Activated CD4-positive, alpha-beta T cell treated with anti-CD3 and anti-CD28 coated beads, Interleukin-2, amount 50 U/mL, for 16 hours (primary cell): ENCODE measurements at regions not wholly inside any gene's neighbourhood (a gene's known extent, or its start where the extent isn't known, plus 50 kb on each side); places are given as distances from the start of the nearest gene placed in this dataset.

ENCODE experiments used
- DNase-seq: peaks from one replicate; pipeline ENCODE4 v3.0.0-alpha.2; 2020

DNA sequence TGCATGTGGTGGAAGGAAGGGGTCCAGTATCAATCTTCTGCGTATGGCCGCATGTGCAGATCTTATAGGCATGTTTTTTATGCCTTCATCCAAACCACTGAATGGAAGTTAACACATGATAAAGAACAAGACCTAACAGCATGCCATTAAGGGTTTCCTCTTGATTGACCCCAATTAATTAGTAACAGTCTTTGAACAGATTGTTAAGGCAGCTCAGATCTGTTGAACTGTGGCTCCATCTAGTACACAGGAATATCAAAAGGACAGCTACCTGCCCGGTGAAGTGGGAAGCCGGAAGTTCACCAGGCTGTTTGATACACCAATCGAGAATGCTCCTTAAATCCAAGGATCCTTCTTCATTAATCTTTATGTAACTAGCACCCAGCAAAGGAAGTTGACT, 159.9 kb upstream of the ADAMTS16 start:
- DNase-seq, result no peak

- DNase-seq, result no peak
Observed at GRCh38 chr5:4981608-4982007, 158.5 kb upstream of the ADAMTS16 start.

DNA sequence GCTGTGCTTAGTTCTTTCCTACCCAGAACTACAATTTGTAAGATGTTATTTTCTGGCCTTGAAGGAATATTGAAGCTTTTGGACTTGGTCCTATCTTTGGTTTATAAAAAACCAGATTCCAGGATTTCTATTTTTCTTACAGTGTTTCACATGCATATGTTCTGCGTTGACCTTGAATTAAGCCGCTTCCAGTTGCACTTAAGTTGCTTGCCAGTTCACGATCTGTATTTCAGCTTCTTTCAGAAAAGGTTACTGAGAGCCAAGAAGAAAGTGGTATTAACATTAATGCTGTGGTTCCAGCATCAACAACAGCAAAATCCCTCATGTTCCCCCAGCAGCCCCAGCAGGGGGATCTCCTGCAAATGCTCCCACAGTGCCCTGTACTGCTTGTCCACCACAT, 156.4 kb upstream of the ADAMTS16 start:
- DNase-seq, result no peak

- no peak for DNase-seq
Observed at GRCh38 chr5:4984461-4984860, 155.7 kb upstream of the ADAMTS16 start.

DNA sequence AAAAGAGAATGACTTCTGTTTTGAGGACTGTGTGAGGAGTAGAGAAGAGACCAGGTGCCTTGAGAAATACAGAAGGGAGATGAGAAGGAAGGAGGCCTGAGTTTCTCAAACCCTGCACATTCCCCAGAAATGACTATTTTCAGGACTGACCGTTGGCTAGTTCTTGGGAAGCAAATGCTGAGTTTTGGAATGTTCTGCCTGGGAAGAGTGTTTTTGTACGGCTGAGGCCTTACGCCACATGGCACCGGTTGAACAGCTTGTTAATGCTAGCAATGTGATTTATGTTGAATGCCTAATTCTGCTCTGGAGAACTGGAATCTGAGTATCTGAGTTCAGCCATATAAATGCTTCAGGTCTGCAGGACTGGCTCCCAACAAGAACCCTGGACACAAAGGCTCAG, 152.7 kb upstream of the ADAMTS16 start:
- DNase-seq, result no peak

- no peak for DNase-seq
Observed at GRCh38 chr5:4989118-4989517, 151.0 kb upstream of the ADAMTS16 start.

DNA sequence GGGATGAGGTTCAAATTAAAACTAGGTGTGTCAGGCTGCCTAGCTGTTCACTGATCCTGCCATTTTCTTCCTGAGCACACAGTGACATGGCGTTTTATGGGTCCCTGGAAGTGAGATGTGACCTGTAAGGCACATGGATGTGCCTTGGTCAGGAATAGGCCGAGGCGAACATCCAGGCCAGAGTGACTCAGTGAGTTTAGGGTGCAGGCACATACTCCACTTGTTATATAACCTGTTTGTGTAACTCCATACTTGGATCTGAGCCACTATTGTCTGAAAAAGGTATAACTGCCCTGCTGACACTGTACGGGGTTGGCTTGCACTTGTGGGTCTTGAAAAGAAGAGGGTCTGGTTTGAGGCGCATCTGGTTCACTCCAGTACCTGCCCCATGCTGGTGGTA, 150.1 kb upstream of the ADAMTS16 start:
- no peak for DNase-seq

GRCh38 chr5:4990462-4990861, 149.7 kb upstream of the ADAMTS16 start:
- no peak for DNase-seq

- DNase-seq, result no peak
Observed at GRCh38 chr5:4991925-4992324, 148.2 kb upstream of the ADAMTS16 start.

- no peak for DNase-seq
Observed at GRCh38 chr5:4995014-4995413, 145.1 kb upstream of the ADAMTS16 start.

- no peak for DNase-seq
Observed at GRCh38 chr5:5005353-5005752, 134.8 kb upstream of the ADAMTS16 start.

GRCh38 chr5:5006548-5006947, 133.6 kb upstream of the ADAMTS16 start:
- DNase-seq, result no peak

- DNase-seq, result no peak
Observed at GRCh38 chr5:5009240-5009639, 130.9 kb upstream of the ADAMTS16 start.

- no peak for DNase-seq
Observed at GRCh38 chr5:5011151-5011550, 129.0 kb upstream of the ADAMTS16 start.

DNA sequence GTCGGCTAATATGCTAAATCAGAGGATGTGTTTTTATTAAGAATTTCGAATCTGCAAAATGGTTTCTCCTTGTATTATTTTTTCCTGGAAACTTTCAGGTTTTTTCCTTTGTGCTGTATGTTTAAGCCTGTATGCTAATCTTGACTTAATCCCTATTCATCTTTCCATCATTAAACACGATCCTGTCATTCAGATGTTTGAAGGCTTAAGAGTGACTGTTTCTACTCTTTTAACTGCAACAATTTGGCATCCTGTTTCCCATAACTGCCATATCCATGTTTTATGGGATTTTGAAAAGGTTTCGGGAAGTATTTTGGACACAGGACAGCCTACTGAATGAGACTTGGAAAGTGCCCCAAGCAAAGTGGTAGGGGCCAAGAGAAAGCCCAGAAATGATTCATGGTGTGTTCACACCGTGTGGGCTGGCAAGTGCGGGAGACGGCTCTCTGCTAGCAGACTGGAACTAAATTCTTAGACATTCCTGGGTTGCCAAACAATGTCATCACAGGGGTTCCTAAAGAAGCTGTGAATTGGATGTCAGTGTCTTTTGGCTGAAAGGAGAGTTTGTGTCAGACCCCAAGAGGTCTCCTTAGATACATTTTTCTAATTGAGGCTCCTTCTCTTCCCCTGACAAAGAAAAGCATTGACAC, 125.4 kb upstream of the ADAMTS16 start:
- DNase-seq, result no peak

- no peak for DNase-seq
Observed at GRCh38 chr5:5017827-5018577, 122.1 kb upstream of the ADAMTS16 start.

DNA sequence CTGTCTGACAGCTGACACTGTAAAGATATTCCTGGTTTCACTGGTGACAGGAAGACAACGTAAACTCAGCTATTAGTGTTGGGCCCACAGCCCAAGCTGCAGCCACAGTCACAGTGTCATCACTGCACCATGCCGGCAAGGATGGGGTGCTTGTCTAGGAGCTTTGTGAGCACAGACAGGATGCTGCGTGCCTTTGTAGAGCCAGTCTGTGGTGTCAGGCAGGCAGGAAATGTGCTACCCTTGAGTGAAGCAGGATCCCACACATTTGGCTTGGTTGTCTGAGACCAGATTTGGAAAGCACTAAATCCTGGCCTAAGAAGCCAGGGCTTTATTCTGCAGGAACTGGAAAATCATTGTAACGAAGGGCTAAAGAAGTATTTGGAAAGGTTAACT, 121.6 kb upstream of the ADAMTS16 start:
- no peak for DNase-seq

- no peak for DNase-seq
Observed at GRCh38 chr5:5021436-5021835, 118.7 kb upstream of the ADAMTS16 start.

- DNase-seq, result no peak
Observed at GRCh38 chr5:5025098-5025773, 114.9 kb upstream of the ADAMTS16 start.

- peak; percentile 37 for DNase-seq
Observed at GRCh38 chr5:5025774-5026408, 114.2 kb upstream of the ADAMTS16 start.

- no peak for DNase-seq
Observed at GRCh38 chr5:5026409-5026785, 113.7 kb upstream of the ADAMTS16 start.

GRCh38 chr5:5031665-5032064, 108.5 kb upstream of the ADAMTS16 start:
- no peak for DNase-seq

DNA sequence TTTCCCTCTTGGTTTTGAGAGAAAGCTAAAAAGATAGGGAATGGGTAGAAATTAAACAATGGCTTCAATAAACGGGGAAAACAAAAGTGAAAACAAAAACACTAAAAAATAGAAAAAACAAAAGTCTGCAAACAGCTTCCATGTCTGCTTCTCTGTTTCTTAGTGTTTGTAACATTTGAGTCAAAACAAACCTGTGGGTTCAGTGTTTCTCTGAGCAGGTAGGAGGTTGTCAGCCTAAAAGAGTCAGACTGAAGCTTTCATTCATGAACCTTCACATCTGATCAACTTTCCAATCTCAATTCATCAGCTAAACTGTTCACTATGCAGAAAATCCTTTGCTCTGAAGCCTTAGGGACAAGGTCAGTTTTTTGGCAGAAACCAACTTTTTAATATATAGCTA, 102.5 kb upstream of the ADAMTS16 start:
- no peak for DNase-seq

DNA sequence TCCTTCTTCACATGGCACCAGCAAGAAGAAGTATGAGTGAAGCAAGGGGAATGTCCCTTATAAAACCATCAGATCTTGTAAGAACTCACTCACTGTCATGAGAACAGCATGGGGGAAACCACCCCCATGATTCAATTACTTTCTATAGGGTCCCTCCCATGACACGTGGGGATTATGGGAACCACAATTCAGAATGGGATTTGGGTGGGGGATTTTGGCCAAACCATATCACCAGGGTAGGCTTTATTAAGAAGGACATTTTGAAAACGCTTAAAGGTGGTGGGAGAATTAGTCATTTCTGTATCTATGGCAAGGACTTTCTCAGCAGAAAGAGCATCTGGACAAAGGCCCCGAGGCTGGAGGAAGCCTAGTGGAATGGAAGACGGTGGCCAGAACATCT, 100.2 kb upstream of the ADAMTS16 start:
- no peak for DNase-seq
